Sciatic nerve (tissue), 2 donors: ENCODE measurements at regions not wholly inside any gene's neighbourhood (a gene's known extent, or its start where the extent isn't known, plus 50 kb on each side); places are given as distances from the start of the nearest gene placed in this dataset.

Source experiments
- ATAC-seq: fragments of 200-7000 bp; cut with Tn5 transposase; one replicate; pipeline ENCODE4 v1.9.1; 2020; ENCODE audit warnings: mild to moderate bottlenecking, moderate library complexity
- DNase-seq: peaks from one replicate; pipeline ENCODE4 v3.0.0-alpha.2; 2020; ENCODE audit warnings: low spot score
- intact Hi-C: fragments of 100-400 bp; cut with DNase I; formaldehyde crosslinking; loops from one replicate; pipeline ENCODE4 v1.14.2; 2022
- donor health status: DM: no; HTN: no; CAD: no.
- donor health status: DM: no; HTN: no; CAD: no.

- intact Hi-C loops: no loop called here
- ATAC-seq: no peak
Measured at GRCh38 chr15:62717496-62717895, 325.1 kb upstream of the TPM1 start.

GRCh38 chr15:62719316-62719715 lies 323.2 kb upstream of the TPM1 start:
- DNase-seq (no peak), ATAC-seq (no peak)
- intact Hi-C loops: no loop called here

More at GRCh38 chr15:62717496-62717895, 325.1 kb upstream of the TPM1 start:
- DNase-seq: no peak

DNA sequence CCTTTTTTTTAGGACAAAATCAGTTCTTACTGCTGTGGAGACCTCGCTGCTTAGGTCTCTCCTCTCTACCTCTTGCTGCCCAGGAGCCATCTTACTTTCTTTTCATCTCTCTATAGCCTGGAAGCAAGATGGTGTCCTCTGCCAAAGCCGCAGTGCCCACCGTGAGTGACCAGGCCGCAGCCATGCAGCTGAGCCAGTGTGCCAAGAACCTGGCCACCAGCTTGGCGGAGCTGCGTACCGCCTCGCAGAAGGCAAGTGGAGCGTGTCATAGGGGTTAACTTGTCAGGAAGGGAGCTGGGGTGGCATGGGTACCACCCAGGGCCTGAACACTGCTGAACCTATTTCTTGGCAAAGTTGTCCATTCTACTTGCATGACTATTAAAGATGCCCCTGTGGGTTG lies 320.3 kb upstream of the TPM1 start:
- ATAC-seq (no peak), DNase-seq (no peak)
- intact Hi-C loops: no loop called here

- intact Hi-C loops: no loop called here
- DNase-seq: no peak
- no peak for ATAC-seq
Measured at GRCh38 chr15:62726461-62726860, 316.1 kb upstream of the TPM1 start.

DNA sequence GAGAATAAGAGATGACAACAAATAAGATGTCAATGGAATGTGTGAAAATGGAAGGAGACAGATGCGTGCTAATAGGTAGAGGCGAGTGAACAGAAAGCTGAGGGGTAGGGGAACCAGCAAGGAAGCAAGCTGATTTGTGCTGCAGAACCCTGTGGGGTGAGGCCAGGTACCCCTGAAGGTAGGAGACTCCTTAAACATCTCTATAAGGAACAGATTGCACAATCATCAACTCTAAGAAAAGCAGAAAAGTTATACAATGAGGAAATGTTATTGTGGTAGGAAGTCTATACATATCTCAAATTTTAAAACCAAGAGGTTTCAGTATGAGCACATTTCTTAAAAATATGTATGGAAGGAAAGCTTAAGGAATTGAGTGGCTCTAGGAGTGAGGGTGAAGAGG lies 315.0 kb upstream of the TPM1 start:
- intact Hi-C loops: no loop called here
- ATAC-seq: no peak
- DNase-seq: no peak

GRCh38 chr15:62730825-62731224 lies 311.7 kb upstream of the TPM1 start:
- ATAC-seq (no peak), DNase-seq (no peak)
- intact Hi-C loops: no loop called here

DNA sequence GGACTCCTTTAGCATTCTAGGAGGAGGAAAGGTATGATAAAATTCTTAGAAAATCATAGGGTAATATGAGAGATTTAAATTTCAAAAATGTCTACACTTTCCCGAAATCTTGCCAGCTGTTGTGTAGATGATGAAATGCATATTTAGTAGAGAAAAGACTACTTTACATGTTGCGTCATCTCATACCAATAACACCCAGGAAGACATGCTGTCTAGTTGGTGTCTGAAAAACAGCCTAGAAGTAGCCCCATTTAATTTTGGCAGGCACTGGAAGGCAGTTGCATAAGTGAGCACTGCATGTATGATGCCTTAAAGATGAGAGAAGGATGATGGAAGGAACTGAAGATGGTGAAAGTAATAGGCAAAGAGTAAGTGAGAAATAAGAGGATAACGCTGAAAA lies 310.5 kb upstream of the TPM1 start:
- ATAC-seq (peak; percentile 38), DNase-seq (no peak)
- intact Hi-C loops: no loop called here

DNA sequence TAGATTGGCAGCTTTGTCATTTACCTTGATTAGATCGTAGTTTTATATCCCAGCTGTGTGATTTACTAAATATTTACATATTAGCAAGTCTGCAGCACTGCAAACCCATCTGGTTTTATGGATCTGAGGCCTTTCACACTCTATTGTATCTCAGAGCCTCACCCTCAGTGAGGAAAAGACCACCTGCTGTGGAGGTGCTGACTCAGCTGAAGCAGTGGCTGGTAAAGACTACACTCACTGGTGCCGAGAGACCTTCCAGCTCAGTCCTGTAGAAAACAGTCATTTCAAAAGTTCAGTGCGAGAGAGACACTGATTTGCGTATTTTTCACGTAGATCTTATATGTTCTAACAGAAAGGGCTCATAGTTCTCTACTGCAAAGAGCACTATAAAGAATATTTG lies 307.8 kb upstream of the TPM1 start:
- ATAC-seq (no peak), DNase-seq (no peak)
- intact Hi-C loops: no loop called here

GRCh38 chr15:62736756-62737155 lies 305.8 kb upstream of the TPM1 start:
- no peak for DNase-seq
- no peak for ATAC-seq
- intact Hi-C loops: no loop called here

GRCh38 chr15:62737551-62737950 lies 305.0 kb upstream of the TPM1 start:
- ATAC-seq (no peak), DNase-seq (no peak)
- intact Hi-C loops: no loop called here

DNA sequence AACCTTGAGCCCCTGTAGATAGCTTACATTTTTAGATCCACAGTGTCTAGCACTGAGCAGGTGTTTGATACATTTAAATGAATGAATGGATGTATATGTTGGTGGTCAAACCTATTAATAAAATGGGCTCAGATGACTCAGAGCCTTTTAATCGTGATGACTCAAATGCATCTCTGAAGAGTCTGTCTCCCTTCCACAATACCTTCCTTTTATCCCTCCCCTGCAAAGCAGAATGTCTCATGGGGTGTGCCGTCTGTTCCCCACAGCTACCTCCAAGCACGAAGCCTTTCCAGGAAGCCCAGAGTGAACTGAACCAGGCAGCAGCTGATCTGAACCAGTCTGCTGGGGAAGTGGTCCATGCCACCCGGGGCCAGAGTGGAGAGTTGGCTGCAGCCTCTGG lies 303.5 kb upstream of the TPM1 start:
- DNase-seq (no peak), ATAC-seq (no peak)
- intact Hi-C loops: no loop called here

DNA sequence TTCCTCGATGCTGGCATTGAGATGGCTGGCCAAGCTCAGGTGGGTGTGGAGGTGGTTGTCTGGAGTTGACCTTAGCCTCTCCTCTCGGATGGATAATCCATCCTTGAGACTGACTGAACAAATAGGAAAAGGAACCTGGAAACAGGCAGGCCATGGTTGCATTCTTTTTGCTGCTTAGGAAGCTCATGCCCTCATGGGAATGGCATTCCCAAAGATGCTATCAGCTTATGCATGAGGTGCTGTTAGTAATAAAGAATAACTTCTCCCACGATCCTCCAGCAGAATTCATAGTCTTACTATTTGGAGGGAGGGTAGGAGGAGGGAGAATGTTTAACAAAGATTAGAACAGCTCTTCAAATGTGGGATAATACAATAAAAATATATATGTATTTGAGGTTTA lies 303.0 kb upstream of the TPM1 start:
- DNase-seq: no peak
- intact Hi-C loops: no loop called here
- no peak for ATAC-seq

- intact Hi-C loops: loop anchor here (5.0 kb wide), 1 partner anchor 1062 kb away; no protein-coding TSS in a partner anchor
- no peak for ATAC-seq
Measured at GRCh38 chr15:62740141-62741004, 302.2 kb upstream of the TPM1 start.

DNA sequence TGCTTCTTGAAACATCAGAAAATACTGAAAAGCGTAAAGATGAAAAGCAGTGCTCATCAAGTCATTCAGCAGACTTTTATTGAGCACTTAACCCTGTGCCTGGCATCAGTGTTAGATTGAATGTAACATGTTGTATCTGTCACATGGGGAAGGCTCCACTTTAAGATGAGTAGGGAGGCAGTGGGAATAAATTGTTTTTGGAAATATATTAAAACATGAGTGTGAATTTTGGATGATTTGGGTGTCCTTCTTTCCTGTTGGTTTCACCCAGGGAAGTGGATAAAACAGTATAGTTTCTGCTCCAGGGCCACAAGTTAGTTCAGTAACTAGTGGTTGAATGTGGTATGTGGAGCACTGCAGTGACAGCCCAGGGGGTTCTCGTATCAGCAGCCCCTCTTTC lies 301.4 kb upstream of the TPM1 start:
- intact Hi-C loops: loop anchor here (5.0 kb wide), 1 partner anchor 1061 kb away; no protein-coding TSS in a partner anchor
- ATAC-seq (no peak), DNase-seq (no peak)

More at GRCh38 chr15:62740141-62741004, 302.2 kb upstream of the TPM1 start:
- DNase-seq: no peak

- intact Hi-C loops: loop anchor here (5.0 kb wide), 1 partner anchor 1060 kb away; no protein-coding TSS in a partner anchor
- DNase-seq: no peak
- ATAC-seq: peak; percentile 87
Measured at GRCh38 chr15:62742409-62743171, 300.0 kb upstream of the TPM1 start.

DNA sequence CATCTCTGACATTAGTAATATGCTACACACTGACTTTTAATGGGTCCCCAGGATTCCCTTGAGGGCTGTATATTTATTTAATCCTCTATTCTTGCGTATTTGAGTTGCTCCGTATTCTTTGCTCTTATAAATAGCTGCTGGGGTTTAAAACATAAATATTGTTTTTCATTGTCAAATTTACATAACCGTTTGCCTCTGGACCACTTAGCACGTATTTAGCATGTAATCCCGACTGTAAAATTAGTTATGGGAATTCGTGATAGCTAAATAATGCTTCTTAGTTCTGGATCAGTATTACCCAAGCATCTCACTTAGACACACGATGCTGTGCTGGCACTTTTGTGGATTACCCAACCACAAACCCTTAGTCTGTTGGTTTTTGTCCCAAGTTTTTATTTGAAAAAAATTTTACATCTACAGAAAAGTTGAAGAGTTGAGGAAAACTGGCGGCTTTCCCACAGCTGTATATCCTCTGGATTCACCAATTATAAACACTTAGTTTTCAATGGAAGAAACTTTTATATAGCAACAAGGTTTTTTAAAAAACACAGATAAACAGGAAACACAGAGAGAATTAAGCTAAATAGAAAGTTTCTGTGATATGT lies 296.8 kb upstream of the TPM1 start:
- intact Hi-C loops: no loop called here
- no peak for ATAC-seq

GRCh38 chr15:62748196-62748595 lies 294.4 kb upstream of the TPM1 start:
- DNase-seq: no peak
- intact Hi-C loops: no loop called here
- ATAC-seq: no peak

More for the DNA sequence above, 296.8 kb upstream of the TPM1 start:
- no peak for DNase-seq

DNA sequence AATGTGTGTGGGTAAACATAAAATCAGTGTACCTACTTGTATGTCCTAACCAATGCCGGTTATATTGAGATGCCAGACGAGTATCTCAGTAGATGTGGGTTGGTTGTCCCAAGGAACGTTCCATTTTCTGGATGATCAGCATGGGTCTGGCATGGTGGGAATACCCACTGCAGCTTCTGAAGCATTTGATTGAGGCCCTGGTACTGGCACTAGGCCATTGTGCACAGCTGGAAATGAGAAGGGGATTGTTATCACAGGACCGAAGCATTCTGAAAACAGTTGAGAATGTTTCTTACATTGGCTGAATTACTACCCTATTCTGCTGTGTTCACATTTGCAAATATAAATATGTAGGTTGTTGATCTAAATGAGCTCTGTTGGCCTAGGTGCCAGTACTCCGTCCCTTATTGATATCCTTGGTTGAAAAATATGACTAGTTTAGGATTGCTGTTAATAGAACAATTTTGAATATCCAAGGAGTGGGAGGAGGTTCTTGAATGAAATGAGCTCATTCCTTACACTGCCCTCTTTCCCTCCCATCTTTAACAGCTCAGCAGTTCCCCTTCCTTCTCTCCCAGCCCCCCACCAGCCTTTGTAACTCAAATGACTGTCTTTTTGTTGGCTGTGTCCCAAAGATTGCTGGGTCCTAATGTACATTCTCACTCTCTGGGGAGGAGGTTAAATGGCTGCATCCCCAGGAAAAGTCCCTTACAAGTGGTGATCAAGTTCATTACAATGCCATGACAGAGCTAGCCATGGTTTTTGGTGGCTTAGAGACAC lies 293.3 kb upstream of the TPM1 start:
- ATAC-seq (no peak), DNase-seq (no peak)
- intact Hi-C loops: no loop called here

- ATAC-seq (no peak), DNase-seq (no peak)
- intact Hi-C loops: no loop called here
Measured at GRCh38 chr15:62750471-62750870, 292.1 kb upstream of the TPM1 start.
